Activated CD4-positive, alpha-beta memory T cell treated with anti-CD3 and anti-CD28 coated beads for 36 hours (primary cell): ENCODE measurements at regions not wholly inside any gene's neighbourhood (a gene's known extent, or its start where the extent isn't known, plus 50 kb on each side); places are given as distances from the start of the nearest gene placed in this dataset.
"Not testable (repeated sequence)": the region's sequence is repeated elsewhere in the genome, so short reads cannot be mapped to it uniquely, and the experiment has no call there.

ENCODE experiments used
- CTCF ChIA-PET: fragments of 350-600 bp; sonication (Branson Sonifier 250); formaldehyde crosslinking; loops from one replicate; lab custom pipeline; 2021; ENCODE audit warnings: antibody characterized with exemption, inconsistent platforms; lab: Charles Lee
- POLR2A ChIA-PET: fragments of 350-600 bp; sonication (Branson Sonifier 250); formaldehyde crosslinking; loops from one replicate; lab custom pipeline; 2021; ENCODE audit warnings: antibody characterized with exemption; lab: Charles Lee
- DNase-seq: peaks from one replicate; pipeline ENCODE4 v3.0.0-alpha.2; 2020
- H3K27ac Mint-ChIP-seq: one replicate; pipeline ENCODE4 v1.8.0; 2021; ENCODE audit warnings: mixed read lengths
- H3K27me3 Mint-ChIP-seq: one replicate; pipeline ENCODE4 v1.8.0; 2021; ENCODE audit warnings: mixed read lengths
- H3K36me3 Mint-ChIP-seq: one replicate; pipeline ENCODE4 v1.8.0; 2021; ENCODE audit warnings: mixed read lengths
- H3K4me1 Mint-ChIP-seq: one replicate; pipeline ENCODE4 v1.8.0; 2021; ENCODE audit warnings: low read depth, mixed read lengths
- H3K4me3 Mint-ChIP-seq: one replicate; pipeline ENCODE4 v1.8.0; 2021; ENCODE audit warnings: mild to moderate bottlenecking, mixed read lengths
- H3K9me3 Mint-ChIP-seq: one replicate; pipeline ENCODE4 v1.8.0; 2021; ENCODE audit warnings: mixed read lengths
- intact Hi-C: fragments of 100-400 bp; cut with micrococcal nuclease; formaldehyde crosslinking; loops from one replicate; pipeline ENCODE4 v1.15.1; 2023

- CTCF ChIA-PET, DNase-seq, intact Hi-C loops, H3K36me3 Mint-ChIP-seq, H3K4me3 Mint-ChIP-seq, H3K27ac Mint-ChIP-seq, POLR2A ChIA-PET, H3K4me1 Mint-ChIP-seq: not testable (repeated sequence)
- peaks cover 15% of the 10 kb centered on the region for H3K9me3 Mint-ChIP-seq
- H3K27me3 Mint-ChIP-seq = peaks cover 13% of the 10 kb centered on the region
Measured at GRCh38 chr10:22119575-22119974, 98.2 kb downstream of the EBLN1 start.

- Mint-ChIP-seq H3K27ac (no peak overlapping the region), H3K9me3 (peaks cover 2% of the 10 kb centered on the region), H3K4me1 (no peaks in the 10 kb centered on the region), H3K4me3 (no peak overlapping the region), H3K27me3 (peaks cover 20% of the 10 kb centered on the region), H3K36me3 (no peaks in the 10 kb centered on the region)
- ChIA-PET CTCF (no interaction called here), POLR2A (no interaction called here)
- intact Hi-C loops = no loop called here
- DNase-seq = no peak
Measured at GRCh38 chr10:22111705-22112104, 106.1 kb downstream of the EBLN1 start.

GRCh38 chr10:22111260-22111659, 106.6 kb downstream of the EBLN1 start:
- H3K4me1 Mint-ChIP-seq = no peaks in the 10 kb centered on the region
- ChIA-PET POLR2A (no interaction called here), CTCF (no interaction called here)
- no peak overlapping the region for H3K4me3 Mint-ChIP-seq
- no peak overlapping the region for H3K27ac Mint-ChIP-seq
- intact Hi-C loops = no loop called here
- H3K27me3 Mint-ChIP-seq = peaks cover 20% of the 10 kb centered on the region
- H3K9me3 Mint-ChIP-seq = peaks cover 2% of the 10 kb centered on the region
- DNase-seq = no peak
- H3K36me3 Mint-ChIP-seq = no peaks in the 10 kb centered on the region

- H3K27ac Mint-ChIP-seq = no peak overlapping the region
- no peak for DNase-seq
- ChIA-PET POLR2A (no interaction called here), CTCF (no interaction called here)
- intact Hi-C loops = no loop called here
- no peak overlapping the region for H3K4me3 Mint-ChIP-seq
- H3K36me3 Mint-ChIP-seq = no peaks in the 10 kb centered on the region
- peaks cover 20% of the 10 kb centered on the region for H3K27me3 Mint-ChIP-seq
- H3K9me3 Mint-ChIP-seq = peaks cover 2% of the 10 kb centered on the region
- H3K4me1 Mint-ChIP-seq = no peaks in the 10 kb centered on the region
Measured at GRCh38 chr10:22110761-22111160, 107.1 kb downstream of the EBLN1 start.

GRCh38 chr10:22105270-22105669, 101.7 kb upstream of the DNAJC1 start:
- Mint-ChIP-seq H3K9me3 (no peaks in the 10 kb centered on the region), H3K4me3 (no peak overlapping the region), H3K36me3 (no peaks in the 10 kb centered on the region), H3K27me3 (no peaks in the 10 kb centered on the region), H3K4me1 (no peaks in the 10 kb centered on the region), H3K27ac (no peak overlapping the region)
- ChIA-PET POLR2A (no interaction called here), CTCF (no interaction called here)
- no peak for DNase-seq
- intact Hi-C loops = no loop called here

- H3K4me1 Mint-ChIP-seq = no peaks in the 10 kb centered on the region
- ChIA-PET CTCF (interaction anchor here (1.3 to 1.4 kb wide), 4 partner anchors 14 to 319 kb away, joined by 3 to 5 read pairs (median 4); no protein-coding TSS in a partner anchor), POLR2A (no interaction called here)
- no peak overlapping the region for H3K4me3 Mint-ChIP-seq
- H3K9me3 Mint-ChIP-seq = peaks cover 4% of the 10 kb centered on the region
- DNase-seq = no peak
- intact Hi-C loops = loop anchor here (5.0 kb wide), 1 partner anchor 213 kb away; the partner anchor contains the start of gene COMMD3
- H3K36me3 Mint-ChIP-seq = no peaks in the 10 kb centered on the region
- H3K27me3 Mint-ChIP-seq = no peaks in the 10 kb centered on the region
- no peak overlapping the region for H3K27ac Mint-ChIP-seq
Measured at GRCh38 chr10:22103701-22104470, 100.4 kb upstream of the DNAJC1 start.

- DNase-seq = no peak
- POLR2A ChIA-PET = no interaction called here
Measured at GRCh38 chr10:22097696-22098095, 94.2 kb upstream of the DNAJC1 start.

GRCh38 chr10:22091260-22091659, 87.7 kb upstream of the DNAJC1 start:
- H3K9me3 Mint-ChIP-seq, intact Hi-C loops, H3K27me3 Mint-ChIP-seq, DNase-seq, POLR2A ChIA-PET, H3K4me3 Mint-ChIP-seq, H3K4me1 Mint-ChIP-seq, H3K36me3 Mint-ChIP-seq, H3K27ac Mint-ChIP-seq: not testable (repeated sequence)
- CTCF ChIA-PET = interaction anchor here (1.7 kb wide), 1 partner anchor 13 kb away, joined by 5 read pairs; no protein-coding TSS in a partner anchor

More at GRCh38 chr10:22097696-22098095, 94.2 kb upstream of the DNAJC1 start:
- Mint-ChIP-seq H3K27ac (no peak overlapping the region), H3K36me3 (no peaks in the 10 kb centered on the region), H3K4me1 (no peaks in the 10 kb centered on the region), H3K9me3 (peaks cover 4% of the 10 kb centered on the region), H3K27me3 (no peaks in the 10 kb centered on the region), H3K4me3 (no peak overlapping the region)
- intact Hi-C loops = no loop called here
- CTCF ChIA-PET = no interaction called here

GRCh38 chr10:22087402-22087738, 83.8 kb upstream of the DNAJC1 start:
- ChIA-PET POLR2A (no interaction called here), CTCF (no interaction called here)
- Mint-ChIP-seq H3K4me1 (no peaks in the 10 kb centered on the region), H3K36me3 (no peaks in the 10 kb centered on the region), H3K9me3 (no peaks in the 10 kb centered on the region), H3K27me3 (peaks cover 21% of the 10 kb centered on the region), H3K27ac (no peak overlapping the region), H3K4me3 (no peak overlapping the region)
- intact Hi-C loops = no loop called here
- no peak for DNase-seq

- H3K27ac Mint-ChIP-seq = no peak overlapping the region
- CTCF ChIA-PET = no interaction called here
- H3K27me3 Mint-ChIP-seq = peaks cover 21% of the 10 kb centered on the region
Measured at GRCh38 chr10:22086730-22087401, 83.3 kb upstream of the DNAJC1 start.

GRCh38 chr10:22079921-22080320, 76.4 kb upstream of the DNAJC1 start:
- H3K4me1 Mint-ChIP-seq, intact Hi-C loops, H3K27ac Mint-ChIP-seq, H3K4me3 Mint-ChIP-seq, H3K9me3 Mint-ChIP-seq, H3K36me3 Mint-ChIP-seq, CTCF ChIA-PET, POLR2A ChIA-PET, DNase-seq: not testable (repeated sequence)
- H3K27me3 Mint-ChIP-seq = peaks cover 32% of the 10 kb centered on the region

More at GRCh38 chr10:22086730-22087401, 83.3 kb upstream of the DNAJC1 start:
- H3K4me1 Mint-ChIP-seq = no peaks in the 10 kb centered on the region
- intact Hi-C loops = no loop called here
- DNase-seq = no peak
- H3K9me3 Mint-ChIP-seq = no peaks in the 10 kb centered on the region
- no peak overlapping the region for H3K4me3 Mint-ChIP-seq
- POLR2A ChIA-PET = no interaction called here
- H3K36me3 Mint-ChIP-seq = no peaks in the 10 kb centered on the region

GRCh38 chr10:22071332-22071731, 67.8 kb upstream of the DNAJC1 start:
- POLR2A ChIA-PET = no interaction called here
- H3K36me3 Mint-ChIP-seq = peaks cover 4% of the 10 kb centered on the region
- peaks cover 26% of the 10 kb centered on the region for H3K9me3 Mint-ChIP-seq
- DNase-seq = no peak
- H3K27me3 Mint-ChIP-seq = no peaks in the 10 kb centered on the region
- CTCF ChIA-PET = no interaction called here
- intact Hi-C loops = no loop called here
- no peak overlapping the region for H3K27ac Mint-ChIP-seq
- H3K4me1 Mint-ChIP-seq = no peaks in the 10 kb centered on the region
- no peak overlapping the region for H3K4me3 Mint-ChIP-seq
